ENCODE measurements at regions not wholly inside any gene's neighbourhood (a gene's known extent, or its start where the extent isn't known, plus 50 kb on each side); places are given as distances from the start of the nearest gene placed in this dataset.

DNA sequence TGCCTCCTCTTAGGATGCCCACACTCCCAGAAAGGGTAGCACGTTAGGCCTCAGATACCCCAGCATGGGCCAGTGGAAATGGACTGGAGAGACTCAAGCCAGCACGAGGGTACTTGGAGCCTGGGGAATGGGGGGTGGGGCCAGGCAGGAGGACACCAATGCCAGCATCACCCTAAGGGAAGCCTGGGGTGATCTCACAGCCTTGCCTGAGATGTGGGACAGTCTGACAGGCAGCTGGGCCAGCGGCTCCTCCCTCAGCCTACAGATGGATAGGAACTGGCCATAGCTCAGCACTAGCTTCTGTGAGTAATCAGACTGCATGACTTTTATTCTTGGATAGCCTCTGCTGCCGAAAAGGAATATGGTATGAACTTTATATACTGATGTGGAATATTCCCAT lies 59.6 kb upstream of the MRPS22 start (continued):
- TF ChIP-seq, protein P1, sequence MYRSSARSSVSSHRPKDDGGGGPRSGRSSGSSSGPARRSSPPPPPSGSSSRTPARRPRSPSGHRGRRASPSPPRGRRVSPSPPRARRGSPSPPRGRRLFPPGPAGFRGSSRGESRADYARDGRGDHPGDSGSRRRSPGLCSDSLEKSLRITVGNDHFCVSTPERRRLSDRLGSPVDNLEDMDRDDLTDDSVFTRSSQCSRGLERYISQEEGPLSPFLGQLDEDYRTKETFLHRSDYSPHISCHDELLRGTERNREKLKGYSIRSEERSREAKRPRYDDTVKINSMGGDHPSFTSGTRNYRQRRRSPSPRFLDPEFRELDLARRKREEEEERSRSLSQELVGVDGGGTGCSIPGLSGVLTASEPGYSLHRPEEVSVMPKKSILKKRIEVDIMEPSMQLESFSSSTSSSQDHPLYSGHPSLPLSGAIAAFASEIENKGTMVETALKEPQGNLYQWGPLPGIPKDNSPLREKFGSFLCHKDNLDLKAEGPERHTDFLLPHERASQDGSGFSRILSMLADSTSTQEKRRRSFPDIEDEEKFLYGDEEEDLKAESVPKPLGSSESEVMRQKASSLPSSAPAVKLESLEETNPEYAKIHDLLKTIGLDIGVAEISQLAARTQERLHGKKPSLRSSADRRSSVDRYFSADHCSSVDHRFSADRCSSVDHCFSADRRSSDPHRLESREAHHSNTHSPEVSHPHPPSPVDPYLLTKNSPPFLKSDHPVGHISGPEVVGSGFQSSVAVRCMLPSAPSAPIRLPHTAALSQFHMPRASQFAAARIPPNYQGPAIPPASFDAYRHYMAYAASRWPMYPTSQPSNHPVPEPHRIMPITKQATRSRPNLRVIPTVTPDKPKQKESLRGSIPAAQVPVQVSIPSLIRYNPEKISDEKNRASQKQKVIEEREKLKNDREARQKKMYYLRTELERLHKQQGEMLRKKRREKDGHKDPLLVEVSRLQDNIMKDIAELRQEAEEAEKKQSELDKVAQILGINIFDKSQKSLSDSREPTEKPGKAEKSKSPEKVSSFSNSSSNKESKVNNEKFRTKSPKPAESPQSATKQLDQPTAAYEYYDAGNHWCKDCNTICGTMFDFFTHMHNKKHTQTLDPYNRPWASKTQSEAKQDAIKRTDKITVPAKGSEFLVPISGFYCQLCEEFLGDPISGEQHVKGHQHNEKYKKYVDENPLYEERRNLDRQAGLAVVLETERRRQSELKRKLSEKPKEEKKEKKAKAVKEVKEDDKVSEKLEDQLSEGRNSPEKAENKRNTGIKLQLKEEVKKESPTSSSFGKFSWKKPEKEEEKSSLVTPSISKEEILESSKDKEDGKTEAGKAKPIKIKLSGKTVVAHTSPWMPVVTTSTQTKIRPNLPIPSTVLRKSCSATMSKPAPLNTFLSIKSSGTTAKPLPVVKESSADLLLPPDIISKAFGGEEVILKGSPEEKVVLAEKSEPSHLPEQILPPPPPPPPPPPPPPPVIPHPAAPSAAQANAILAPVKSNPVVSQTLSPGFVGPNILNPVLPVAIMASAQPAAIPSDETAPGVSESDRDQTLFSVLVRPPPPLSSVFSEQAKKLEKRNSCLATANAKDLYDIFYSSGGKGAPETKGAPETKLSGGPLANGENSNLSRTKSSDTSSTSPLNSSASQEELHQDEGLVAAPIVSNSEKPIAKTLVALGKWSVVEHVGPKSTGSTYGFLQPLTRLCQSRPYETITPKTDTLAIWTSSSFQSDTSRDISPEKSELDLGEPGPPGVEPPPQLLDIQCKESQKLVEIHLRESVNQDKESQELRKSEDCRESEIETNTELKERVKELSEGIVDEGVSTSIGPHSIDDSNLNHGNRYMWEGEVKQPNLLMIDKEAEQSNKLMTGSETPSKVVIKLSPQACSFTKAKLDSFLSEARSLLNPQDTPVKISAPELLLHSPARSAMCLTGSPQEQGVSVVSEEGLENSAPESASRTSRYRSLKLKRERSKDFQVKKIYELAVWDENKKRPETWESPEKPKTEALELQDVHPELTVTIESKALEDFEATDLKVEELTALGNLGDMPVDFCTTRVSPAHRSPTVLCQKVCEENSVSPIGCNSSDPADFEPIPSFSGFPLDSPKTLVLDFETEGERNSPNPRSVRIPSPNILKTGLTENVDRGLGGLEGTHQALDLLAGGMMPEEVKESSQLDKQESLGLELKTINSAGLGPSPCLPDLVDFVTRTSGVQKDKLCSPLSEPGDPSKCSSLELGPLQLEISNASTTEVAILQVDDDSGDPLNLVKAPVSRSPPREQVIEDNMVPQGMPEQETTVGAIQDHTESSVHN (IDR thresholded peaks at IDR 0.05; ENCODE audit: borderline replicate concordance in 1 of 2, low read depth in 1 of 2), result no peak
- TF ChIP-seq JUNB (CRISPR knock-in tag; conservative IDR thresholded peaks at IDR 0.05) (no peak), ZNF436 (CRISPR knock-in tag; IDR thresholded peaks at IDR 0.05) (no peak), PCBP2 (IDR thresholded peaks at IDR 0.05; ENCODE audit: low read depth, low read length, poor library complexity, severe bottlenecking) (no peak), SAFB (IDR thresholded peaks at IDR 0.05; ENCODE audit: borderline replicate concordance, low read depth, low read length) (no peak), RBFOX2 (IDR thresholded peaks at IDR 0.05; ENCODE audit: low read depth, low read length) (no peak), NFXL1 (CRISPR knock-in tag; IDR thresholded peaks at IDR 0.05) (no peak), HCFC1 (IDR thresholded peaks at IDR 0.05; ENCODE audit: low read depth, low read length) (no peak), PHB (CRISPR knock-in tag; IDR thresholded peaks at IDR 0.05) (no peak)
- TF ChIP-seq, protein P2, sequence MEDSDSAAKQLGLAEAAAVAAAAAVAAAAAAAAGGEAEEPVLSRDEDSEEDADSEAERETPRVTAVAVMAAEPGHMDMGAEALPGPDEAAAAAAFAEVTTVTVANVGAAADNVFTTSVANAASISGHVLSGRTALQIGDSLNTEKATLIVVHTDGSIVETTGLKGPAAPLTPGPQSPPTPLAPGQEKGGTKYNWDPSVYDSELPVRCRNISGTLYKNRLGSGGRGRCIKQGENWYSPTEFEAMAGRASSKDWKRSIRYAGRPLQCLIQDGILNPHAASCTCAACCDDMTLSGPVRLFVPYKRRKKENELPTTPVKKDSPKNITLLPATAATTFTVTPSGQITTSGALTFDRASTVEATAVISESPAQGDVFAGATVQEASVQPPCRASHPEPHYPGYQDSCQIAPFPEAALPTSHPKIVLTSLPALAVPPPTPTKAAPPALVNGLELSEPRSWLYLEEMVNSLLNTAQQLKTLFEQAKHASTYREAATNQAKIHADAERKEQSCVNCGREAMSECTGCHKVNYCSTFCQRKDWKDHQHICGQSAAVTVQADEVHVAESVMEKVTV (CRISPR knock-in tag; IDR thresholded peaks at IDR 0.05), result no peak
